ENCODE measurements at regions not wholly inside any gene's neighbourhood (a gene's known extent, or its start where the extent isn't known, plus 50 kb on each side); places are given as distances from the start of the nearest gene placed in this dataset.

GRCh38 chr14:98959410-98959809, 312.6 kb downstream of the BCL11B start:
- no peak for TF ChIP-seq CTCF (IDR thresholded peaks at IDR 0.05)
- Mint-ChIP-seq H3K36me3 (ENCODE audit: low read depth) (no peaks in the 10 kb centered on the region), H3K4me3 (no peak overlapping the region), H3K27ac (no peak overlapping the region), H3K27me3 (ENCODE audit: low read depth, poor library complexity) (peaks cover 36% of the 10 kb centered on the region), H3K9me3 (no peaks in the 10 kb centered on the region), H3K4me1 (no peaks in the 10 kb centered on the region)
- no peak for DNase-seq

- H3K9me3 Mint-ChIP-seq: no peaks in the 10 kb centered on the region
These were observed 311.9 kb downstream of the BCL11B start for GRCh38 chr14:98959958-98960616.

GRCh38 chr14:98960617-98961013, 311.4 kb downstream of the BCL11B start:
- H3K36me3 Mint-ChIP-seq (ENCODE audit: low read depth): no peaks in the 10 kb centered on the region
- H3K9me3 Mint-ChIP-seq: no peaks in the 10 kb centered on the region
- no peak overlapping the region for H3K4me3 Mint-ChIP-seq
- DNase-seq: no peak
- no peak for TF ChIP-seq CTCF (IDR thresholded peaks at IDR 0.05)
- no peak overlapping the region for H3K27ac Mint-ChIP-seq
- no peaks in the 10 kb centered on the region for H3K4me1 Mint-ChIP-seq
- H3K27me3 Mint-ChIP-seq (ENCODE audit: low read depth, poor library complexity): peaks cover 45% of the 10 kb centered on the region

More at GRCh38 chr14:98959958-98960616, 311.9 kb downstream of the BCL11B start:
- Mint-ChIP-seq H3K4me1 (no peaks in the 10 kb centered on the region), H3K27me3 (ENCODE audit: low read depth, poor library complexity) (peaks cover 42% of the 10 kb centered on the region), H3K36me3 (ENCODE audit: low read depth) (no peaks in the 10 kb centered on the region), H3K27ac (no peak overlapping the region), H3K4me3 (no peak overlapping the region)
- DNase-seq: no peak
- TF ChIP-seq CTCF (IDR thresholded peaks at IDR 0.05): no peak

- Mint-ChIP-seq H3K4me3 (no peak overlapping the region), H3K36me3 (ENCODE audit: low read depth) (no peaks in the 10 kb centered on the region), H3K27ac (no peak overlapping the region), H3K4me1 (no peaks in the 10 kb centered on the region), H3K27me3 (ENCODE audit: low read depth, poor library complexity) (peaks cover 45% of the 10 kb centered on the region), H3K9me3 (no peaks in the 10 kb centered on the region)
- no peak for TF ChIP-seq CTCF (IDR thresholded peaks at IDR 0.05)
- DNase-seq: no peak
These were observed 310.8 kb downstream of the BCL11B start for GRCh38 chr14:98961191-98961590.

GRCh38 chr14:98962118-98962517, 309.9 kb downstream of the BCL11B start:
- DNase-seq: no peak
- no peak for TF ChIP-seq CTCF (IDR thresholded peaks at IDR 0.05)
- H3K36me3 Mint-ChIP-seq (ENCODE audit: low read depth): no peaks in the 10 kb centered on the region
- H3K9me3 Mint-ChIP-seq: no peaks in the 10 kb centered on the region
- no peak overlapping the region for H3K4me3 Mint-ChIP-seq
- H3K27ac Mint-ChIP-seq: no peak overlapping the region
- peaks cover 40% of the 10 kb centered on the region for H3K27me3 Mint-ChIP-seq (ENCODE audit: low read depth, poor library complexity)
- H3K4me1 Mint-ChIP-seq: no peaks in the 10 kb centered on the region

- H3K4me3 Mint-ChIP-seq: no peak overlapping the region
- no peaks in the 10 kb centered on the region for H3K9me3 Mint-ChIP-seq
- TF ChIP-seq CTCF (IDR thresholded peaks at IDR 0.05): no peak
- H3K27ac Mint-ChIP-seq: no peak overlapping the region
- H3K4me1 Mint-ChIP-seq: no peaks in the 10 kb centered on the region
- H3K27me3 Mint-ChIP-seq (ENCODE audit: low read depth, poor library complexity): peaks cover 49% of the 10 kb centered on the region
- H3K36me3 Mint-ChIP-seq (ENCODE audit: low read depth): no peaks in the 10 kb centered on the region
- no peak for DNase-seq
These were observed 308.4 kb downstream of the BCL11B start for GRCh38 chr14:98963610-98964009.

All from nephron progenitor cell (in vitro differentiated cells).